Ascending aorta (tissue), 2 donors: ENCODE measurements at regions not wholly inside any gene's neighbourhood (a gene's known extent, or its start where the extent isn't known, plus 50 kb on each side); places are given as distances from the start of the nearest gene placed in this dataset.

ENCODE experiments used
- DNase-seq, 2 donors: peaks; one replicate each; pipeline ENCODE4 v3.0.0-alpha.2; 2019; ENCODE audit warnings: low spot score in 2 of 2
- H3K27ac ChIP-seq, 2 donors: fragments of 200-600 bp; sonication (generic); one replicate each; pipeline ENCODE4 v1.5.1; 2016 to 2017; ENCODE audit warnings: mild to moderate bottlenecking in 1 of 2
- H3K27me3 ChIP-seq: fragments of 200-600 bp; sonication (generic); one replicate; pipeline ENCODE4 v1.5.1; 2017
- H3K36me3 ChIP-seq, 2 donors: fragments of 200-600 bp; sonication (generic); one replicate each; pipeline ENCODE4 v1.5.1; 2016
- H3K4me1 ChIP-seq, 2 donors: fragments of 200-600 bp; sonication (generic); one replicate each; pipeline ENCODE4 v1.5.1; 2016 to 2017; ENCODE audit warnings: mild to moderate bottlenecking in 1 of 2
- H3K4me3 ChIP-seq, 2 donors: fragments of 200-600 bp; sonication (generic); one replicate each; pipeline ENCODE4 v1.5.1; 2016 to 2017; ENCODE audit warnings: mild to moderate bottlenecking in 1 of 2
- H3K9me3 ChIP-seq, 2 donors: fragments of 200-600 bp; sonication (generic); one replicate each; pipeline ENCODE4 v1.5.1; 2016
- intact Hi-C: fragments of 100-400 bp; cut with DNase I; formaldehyde crosslinking; loops from one replicate; pipeline ENCODE4 v1.15.1; 2023
- TF ChIP-seq, protein P1 (sequence below), 3 experiments: fragments of 200-600 bp in 2 of 3; fragments of 450-650 bp in 1 of 3; sonication (generic) in 2 of 3; IDR thresholded peaks; one replicate each; pipeline ENCODE4 v1.5.1; 2016 to 2019; ENCODE audit warnings: antibody characterized with exemption in 3 of 3, mild to moderate bottlenecking in 1 of 3, moderate library complexity in 1 of 3

DNA sequence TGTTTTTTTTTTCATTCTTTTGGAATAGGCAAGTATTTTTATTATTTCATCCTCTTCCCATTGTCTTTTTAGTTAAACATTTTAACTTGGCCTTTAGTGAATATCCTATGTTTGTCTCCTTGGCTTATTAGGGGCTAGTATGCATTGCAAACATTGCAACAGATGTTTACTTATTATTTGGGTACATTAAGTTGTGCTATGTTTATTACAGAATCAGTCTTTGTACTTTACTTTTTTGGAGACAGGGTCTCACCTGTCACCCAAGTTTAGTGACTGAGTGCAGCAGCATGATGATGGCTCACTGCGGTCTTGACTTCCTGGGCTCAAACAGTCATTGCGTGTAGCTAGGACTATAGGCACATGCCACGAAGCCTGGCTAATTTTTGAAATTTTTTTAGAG lies 51.1 kb upstream of the NUDT6 start:
- H3K27me3 ChIP-seq: no peaks in the 10 kb centered on the region
- TF ChIP-seq, protein P1, sequence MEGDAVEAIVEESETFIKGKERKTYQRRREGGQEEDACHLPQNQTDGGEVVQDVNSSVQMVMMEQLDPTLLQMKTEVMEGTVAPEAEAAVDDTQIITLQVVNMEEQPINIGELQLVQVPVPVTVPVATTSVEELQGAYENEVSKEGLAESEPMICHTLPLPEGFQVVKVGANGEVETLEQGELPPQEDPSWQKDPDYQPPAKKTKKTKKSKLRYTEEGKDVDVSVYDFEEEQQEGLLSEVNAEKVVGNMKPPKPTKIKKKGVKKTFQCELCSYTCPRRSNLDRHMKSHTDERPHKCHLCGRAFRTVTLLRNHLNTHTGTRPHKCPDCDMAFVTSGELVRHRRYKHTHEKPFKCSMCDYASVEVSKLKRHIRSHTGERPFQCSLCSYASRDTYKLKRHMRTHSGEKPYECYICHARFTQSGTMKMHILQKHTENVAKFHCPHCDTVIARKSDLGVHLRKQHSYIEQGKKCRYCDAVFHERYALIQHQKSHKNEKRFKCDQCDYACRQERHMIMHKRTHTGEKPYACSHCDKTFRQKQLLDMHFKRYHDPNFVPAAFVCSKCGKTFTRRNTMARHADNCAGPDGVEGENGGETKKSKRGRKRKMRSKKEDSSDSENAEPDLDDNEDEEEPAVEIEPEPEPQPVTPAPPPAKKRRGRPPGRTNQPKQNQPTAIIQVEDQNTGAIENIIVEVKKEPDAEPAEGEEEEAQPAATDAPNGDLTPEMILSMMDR (IDR thresholded peaks at IDR 0.05): no peak
- H3K36me3 ChIP-seq: peaks cover 7 to 13% of the 10 kb centered on the region in 2 donors
- no peak overlapping the region for H3K27ac ChIP-seq
- H3K9me3 ChIP-seq: no peaks in the 10 kb centered on the region
- H3K4me1 ChIP-seq: no peaks in the 10 kb centered on the region
- intact Hi-C loops: no loop called here
- DNase-seq: no peak
- no peak overlapping the region for H3K4me3 ChIP-seq

GRCh38 chr4:122976111-122976510 lies 53.7 kb upstream of the NUDT6 start:
- DNase-seq: no peak
- intact Hi-C loops: no loop called here
- Histone ChIP-seq H3K9me3 (peaks cover 0 to 5% of the 10 kb centered on the region in 2 donors), H3K27ac (no peak overlapping the region), H3K36me3 (peaks cover 13 to 40% of the 10 kb centered on the region in 2 donors), H3K4me3 (no peak overlapping the region), H3K27me3 (no peaks in the 10 kb centered on the region), H3K4me1 (no peaks in the 10 kb centered on the region)
- TF ChIP-seq, protein P1 (IDR thresholded peaks at IDR 0.05): no peak

DNA sequence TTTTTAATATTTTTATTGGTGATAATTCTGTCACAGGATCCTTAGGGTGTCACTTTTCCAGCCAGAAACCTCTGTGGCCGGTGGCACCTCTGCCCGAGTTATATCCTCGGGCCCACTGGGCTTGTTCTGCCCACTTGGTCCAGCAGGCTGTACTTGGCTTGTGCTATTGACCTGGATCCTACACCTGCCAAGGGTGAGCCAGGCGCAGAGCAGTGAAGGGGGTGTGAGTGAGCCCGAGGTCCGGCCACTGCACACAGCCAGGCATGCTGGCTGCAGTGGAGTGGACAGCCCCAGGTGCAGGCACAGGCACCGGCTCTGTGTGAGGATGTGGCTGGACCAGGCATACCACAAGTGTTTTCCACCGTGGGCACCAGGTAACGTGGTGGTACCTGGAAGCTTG lies 54.7 kb upstream of the NUDT6 start:
- H3K27me3 ChIP-seq: no peaks in the 10 kb centered on the region
- no peak overlapping the region for H3K27ac ChIP-seq
- no peak for DNase-seq
- no peaks in the 10 kb centered on the region for H3K4me1 ChIP-seq
- H3K4me3 ChIP-seq: no peak overlapping the region
- TF ChIP-seq, protein P1 (IDR thresholded peaks at IDR 0.05): no peak
- intact Hi-C loops: no loop called here
- peaks cover 0 to 12% of the 10 kb centered on the region in 2 donors for H3K9me3 ChIP-seq
- peaks cover 13 to 46% of the 10 kb centered on the region in 2 donors for H3K36me3 ChIP-seq

DNA sequence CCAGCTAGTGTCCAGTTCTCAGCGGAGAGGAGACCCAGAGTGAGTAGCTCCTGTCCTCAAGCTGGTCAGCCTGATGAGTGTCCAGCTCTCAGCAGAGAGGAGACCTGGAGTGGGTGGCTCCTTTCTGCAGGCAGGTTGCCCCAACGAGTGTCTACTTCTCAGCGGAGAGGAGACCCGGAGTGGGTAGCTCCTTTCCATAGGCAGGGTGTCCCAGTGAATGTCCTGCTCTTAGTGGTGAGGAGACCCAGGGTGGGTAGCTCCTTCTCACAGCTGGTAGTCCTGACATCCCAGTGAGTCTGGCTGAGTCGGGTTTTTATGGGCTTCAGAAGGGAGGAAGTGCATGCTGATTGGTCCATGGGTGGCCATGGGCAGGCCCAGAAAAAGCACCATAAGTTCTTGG lies 55.7 kb upstream of the NUDT6 start:
- H3K4me1 ChIP-seq: no peaks in the 10 kb centered on the region
- H3K27ac ChIP-seq: no peak overlapping the region
- intact Hi-C loops: no loop called here
- TF ChIP-seq, protein P1 (IDR thresholded peaks at IDR 0.05): no peak
- no peak overlapping the region for H3K4me3 ChIP-seq
- peaks cover 0 to 14% of the 10 kb centered on the region in 2 donors for H3K9me3 ChIP-seq
- peaks cover 13 to 49% of the 10 kb centered on the region in 2 donors for H3K36me3 ChIP-seq
- DNase-seq: no peak
- no peaks in the 10 kb centered on the region for H3K27me3 ChIP-seq

DNA sequence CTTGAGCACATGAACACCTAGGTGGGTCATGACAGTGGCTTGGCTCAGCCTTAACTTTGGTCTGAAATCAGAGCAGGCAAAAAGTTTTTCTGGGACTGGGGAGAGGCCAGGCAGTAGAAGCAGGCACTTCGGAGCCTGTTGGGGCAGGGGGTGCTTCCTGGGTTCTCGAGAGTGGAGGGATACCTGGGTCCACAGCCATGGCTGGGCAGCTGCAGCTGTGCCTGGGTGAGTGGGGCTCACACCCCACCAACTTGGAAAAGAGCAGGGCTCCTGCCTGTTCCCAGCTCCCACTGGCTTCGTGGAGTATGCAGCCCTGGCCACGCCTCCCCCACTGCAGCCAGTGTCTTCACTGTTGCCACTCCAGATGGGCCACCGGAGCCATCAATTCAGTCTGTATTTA lies 56.4 kb upstream of the NUDT6 start:
- no peak overlapping the region for H3K4me3 ChIP-seq
- no peak overlapping the region for H3K27ac ChIP-seq
- H3K4me1 ChIP-seq: no peaks in the 10 kb centered on the region
- H3K9me3 ChIP-seq: peaks cover 0 to 14% of the 10 kb centered on the region in 2 donors
- H3K36me3 ChIP-seq: peaks cover 13 to 49% of the 10 kb centered on the region in 2 donors
- intact Hi-C loops: no loop called here
- TF ChIP-seq, protein P1 (IDR thresholded peaks at IDR 0.05): no peak
- no peaks in the 10 kb centered on the region for H3K27me3 ChIP-seq
- no peak for DNase-seq

DNA sequence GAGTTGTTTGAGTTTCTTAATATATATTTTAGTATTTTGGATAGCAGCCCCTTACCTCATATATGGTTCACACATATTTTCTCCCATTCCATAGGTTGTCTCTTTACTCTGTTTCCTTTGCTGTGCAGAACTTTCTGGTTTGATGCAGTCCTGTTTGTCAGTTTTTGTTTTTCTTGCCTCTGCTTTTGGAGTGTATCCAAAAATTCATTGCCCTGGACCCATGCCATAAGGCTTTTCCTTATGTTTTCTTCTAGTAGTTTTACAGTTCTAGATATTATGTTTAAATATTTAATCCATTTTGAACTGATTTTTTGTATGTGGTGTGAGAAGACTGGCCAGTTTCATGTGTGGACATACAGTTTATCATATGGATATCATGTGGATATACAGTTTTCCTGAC lies 58.5 kb upstream of the NUDT6 start:
- Histone ChIP-seq H3K4me3 (no peak overlapping the region), H3K36me3 (peaks cover 13 to 49% of the 10 kb centered on the region in 2 donors), H3K27ac (no peak overlapping the region), H3K27me3 (no peaks in the 10 kb centered on the region), H3K4me1 (no peaks in the 10 kb centered on the region), H3K9me3 (peaks cover 0 to 14% of the 10 kb centered on the region in 2 donors)
- TF ChIP-seq, protein P1 (IDR thresholded peaks at IDR 0.05): no peak
- DNase-seq: no peak
- intact Hi-C loops: no loop called here
